ENCODE measurements at regions not wholly inside any gene's neighbourhood (a gene's known extent, or its start where the extent isn't known, plus 50 kb on each side); places are given as distances from the start of the nearest gene placed in this dataset.

DNA sequence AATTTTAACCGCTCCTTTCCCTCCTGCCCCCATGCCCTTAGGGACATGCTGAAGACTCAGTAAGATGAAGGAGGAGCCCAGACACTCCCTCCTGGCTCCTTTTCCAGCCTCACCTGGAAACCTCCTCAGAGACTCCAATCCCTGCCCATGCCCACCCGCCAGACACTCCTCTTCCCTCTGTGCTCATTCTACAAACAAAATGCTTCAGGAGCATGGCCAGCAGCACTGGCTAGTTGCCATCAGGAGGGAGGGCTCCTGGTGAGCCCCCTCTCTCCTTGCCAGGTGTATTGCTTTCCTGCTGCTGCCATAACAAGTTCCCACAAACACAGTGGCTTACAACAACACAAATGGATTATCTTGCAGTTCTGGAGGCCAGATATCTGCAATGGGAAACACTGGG lies 126.1 kb downstream of the PSMG1 start:
- TF ChIP-seq, protein P1, sequence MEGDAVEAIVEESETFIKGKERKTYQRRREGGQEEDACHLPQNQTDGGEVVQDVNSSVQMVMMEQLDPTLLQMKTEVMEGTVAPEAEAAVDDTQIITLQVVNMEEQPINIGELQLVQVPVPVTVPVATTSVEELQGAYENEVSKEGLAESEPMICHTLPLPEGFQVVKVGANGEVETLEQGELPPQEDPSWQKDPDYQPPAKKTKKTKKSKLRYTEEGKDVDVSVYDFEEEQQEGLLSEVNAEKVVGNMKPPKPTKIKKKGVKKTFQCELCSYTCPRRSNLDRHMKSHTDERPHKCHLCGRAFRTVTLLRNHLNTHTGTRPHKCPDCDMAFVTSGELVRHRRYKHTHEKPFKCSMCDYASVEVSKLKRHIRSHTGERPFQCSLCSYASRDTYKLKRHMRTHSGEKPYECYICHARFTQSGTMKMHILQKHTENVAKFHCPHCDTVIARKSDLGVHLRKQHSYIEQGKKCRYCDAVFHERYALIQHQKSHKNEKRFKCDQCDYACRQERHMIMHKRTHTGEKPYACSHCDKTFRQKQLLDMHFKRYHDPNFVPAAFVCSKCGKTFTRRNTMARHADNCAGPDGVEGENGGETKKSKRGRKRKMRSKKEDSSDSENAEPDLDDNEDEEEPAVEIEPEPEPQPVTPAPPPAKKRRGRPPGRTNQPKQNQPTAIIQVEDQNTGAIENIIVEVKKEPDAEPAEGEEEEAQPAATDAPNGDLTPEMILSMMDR (IDR thresholded peaks at IDR 0.05; ENCODE audit: low read depth, low read length, missing input control): no peak
- TF ChIP-seq GABPA (IDR thresholded peaks at IDR 0.05 in 1 of 2, conservative IDR thresholded peaks at IDR 0.05 in 1 of 2) (no peak), SP1 (IDR thresholded peaks at IDR 0.05) (no peak), JUND (IDR thresholded peaks at IDR 0.05) (no peak), FOXA1 (IDR thresholded peaks at IDR 0.05) (no peak), EGR1 (IDR thresholded peaks at IDR 0.05; ENCODE audit: low read depth in 2 of 2) (no peak), HNF4G (IDR thresholded peaks at IDR 0.05) (no peak)
- TF ChIP-seq, protein P2, sequence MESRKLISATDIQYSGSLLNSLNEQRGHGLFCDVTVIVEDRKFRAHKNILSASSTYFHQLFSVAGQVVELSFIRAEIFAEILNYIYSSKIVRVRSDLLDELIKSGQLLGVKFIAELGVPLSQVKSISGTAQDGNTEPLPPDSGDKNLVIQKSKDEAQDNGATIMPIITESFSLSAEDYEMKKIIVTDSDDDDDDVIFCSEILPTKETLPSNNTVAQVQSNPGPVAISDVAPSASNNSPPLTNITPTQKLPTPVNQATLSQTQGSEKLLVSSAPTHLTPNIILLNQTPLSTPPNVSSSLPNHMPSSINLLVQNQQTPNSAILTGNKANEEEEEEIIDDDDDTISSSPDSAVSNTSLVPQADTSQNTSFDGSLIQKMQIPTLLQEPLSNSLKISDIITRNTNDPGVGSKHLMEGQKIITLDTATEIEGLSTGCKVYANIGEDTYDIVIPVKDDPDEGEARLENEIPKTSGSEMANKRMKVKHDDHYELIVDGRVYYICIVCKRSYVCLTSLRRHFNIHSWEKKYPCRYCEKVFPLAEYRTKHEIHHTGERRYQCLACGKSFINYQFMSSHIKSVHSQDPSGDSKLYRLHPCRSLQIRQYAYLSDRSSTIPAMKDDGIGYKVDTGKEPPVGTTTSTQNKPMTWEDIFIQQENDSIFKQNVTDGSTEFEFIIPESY (IDR thresholded peaks at IDR 0.05): no peak
- TF ChIP-seq, protein P3, sequence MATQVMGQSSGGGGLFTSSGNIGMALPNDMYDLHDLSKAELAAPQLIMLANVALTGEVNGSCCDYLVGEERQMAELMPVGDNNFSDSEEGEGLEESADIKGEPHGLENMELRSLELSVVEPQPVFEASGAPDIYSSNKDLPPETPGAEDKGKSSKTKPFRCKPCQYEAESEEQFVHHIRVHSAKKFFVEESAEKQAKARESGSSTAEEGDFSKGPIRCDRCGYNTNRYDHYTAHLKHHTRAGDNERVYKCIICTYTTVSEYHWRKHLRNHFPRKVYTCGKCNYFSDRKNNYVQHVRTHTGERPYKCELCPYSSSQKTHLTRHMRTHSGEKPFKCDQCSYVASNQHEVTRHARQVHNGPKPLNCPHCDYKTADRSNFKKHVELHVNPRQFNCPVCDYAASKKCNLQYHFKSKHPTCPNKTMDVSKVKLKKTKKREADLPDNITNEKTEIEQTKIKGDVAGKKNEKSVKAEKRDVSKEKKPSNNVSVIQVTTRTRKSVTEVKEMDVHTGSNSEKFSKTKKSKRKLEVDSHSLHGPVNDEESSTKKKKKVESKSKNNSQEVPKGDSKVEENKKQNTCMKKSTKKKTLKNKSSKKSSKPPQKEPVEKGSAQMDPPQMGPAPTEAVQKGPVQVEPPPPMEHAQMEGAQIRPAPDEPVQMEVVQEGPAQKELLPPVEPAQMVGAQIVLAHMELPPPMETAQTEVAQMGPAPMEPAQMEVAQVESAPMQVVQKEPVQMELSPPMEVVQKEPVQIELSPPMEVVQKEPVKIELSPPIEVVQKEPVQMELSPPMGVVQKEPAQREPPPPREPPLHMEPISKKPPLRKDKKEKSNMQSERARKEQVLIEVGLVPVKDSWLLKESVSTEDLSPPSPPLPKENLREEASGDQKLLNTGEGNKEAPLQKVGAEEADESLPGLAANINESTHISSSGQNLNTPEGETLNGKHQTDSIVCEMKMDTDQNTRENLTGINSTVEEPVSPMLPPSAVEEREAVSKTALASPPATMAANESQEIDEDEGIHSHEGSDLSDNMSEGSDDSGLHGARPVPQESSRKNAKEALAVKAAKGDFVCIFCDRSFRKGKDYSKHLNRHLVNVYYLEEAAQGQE (IDR thresholded peaks at IDR 0.05): no peak
- TF ChIP-seq, protein P4, sequence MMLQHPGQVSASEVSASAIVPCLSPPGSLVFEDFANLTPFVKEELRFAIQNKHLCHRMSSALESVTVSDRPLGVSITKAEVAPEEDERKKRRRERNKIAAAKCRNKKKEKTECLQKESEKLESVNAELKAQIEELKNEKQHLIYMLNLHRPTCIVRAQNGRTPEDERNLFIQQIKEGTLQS (IDR thresholded peaks at IDR 0.05): no peak
